Fibroblast of lung (primary cell): ENCODE measurements at regions not wholly inside any gene's neighbourhood (a gene's known extent, or its start where the extent isn't known, plus 50 kb on each side); places are given as distances from the start of the nearest gene placed in this dataset.

ENCODE experiments used
- DNase-seq, 2 donors: peaks; one replicate each; pipeline versions ENCODE4 v3.0.0 to v3.0.0-alpha.2; 2010; ENCODE audit warnings: low read depth in 2 of 2
- H2AFZ ChIP-seq: 2 replicates; pipeline ENCODE4 v1.5.1; 2012; ENCODE audit warnings: low read length, control low read depth, inconsistent platforms
- H3K27ac ChIP-seq: 2 replicates; pipeline ENCODE4 v1.5.1; 2011; ENCODE audit warnings: low read length, control low read depth; ENCODE audit not compliant: insufficient read depth
- H3K27me3 ChIP-seq: 2 replicates; pipeline ENCODE4 v1.5.1; 2011; ENCODE audit warnings: mild to moderate bottlenecking, low read length; ENCODE audit not compliant: control insufficient read depth, insufficient read depth
- H3K36me3 ChIP-seq: 2 replicates; pipeline ENCODE4 v1.5.1; 2011; ENCODE audit warnings: low read length; ENCODE audit not compliant: control insufficient read depth, insufficient read depth
- H3K4me1 ChIP-seq: 2 replicates; pipeline ENCODE4 v1.5.1; 2011; ENCODE audit warnings: low read length; ENCODE audit not compliant: control insufficient read depth, insufficient read depth; ENCODE audit errors: extremely low read depth
- H3K4me2 ChIP-seq: 2 replicates; pipeline ENCODE4 v1.5.1; 2011; ENCODE audit warnings: low read length, control low read depth; ENCODE audit not compliant: insufficient read depth; ENCODE audit errors: extremely low read depth
- H3K4me3 ChIP-seq, 4 experiments: fragments of 200-600 bp in 1 of 4; sonication (generic) in 1 of 4; replicated peaks in 1 of 4; 2 replicates each; pipeline ENCODE4 v1.5.1; 2011 to 2016; ENCODE audit warnings: low read length in 4 of 4, low read depth in 3 of 4, mild to moderate bottlenecking in 3 of 4, control low read depth in 2 of 4, inconsistent platforms in 1 of 4, mixed read lengths in 1 of 4; ENCODE audit not compliant: insufficient read depth in 1 of 4; ENCODE audit errors: control extremely low read depth in 1 of 4
- H3K79me2 ChIP-seq: 2 replicates; pipeline ENCODE4 v1.5.1; 2012; ENCODE audit warnings: mild to moderate bottlenecking, low read length, inconsistent platforms; ENCODE audit not compliant: control insufficient read depth, insufficient read depth
- H3K9ac ChIP-seq: 2 replicates; pipeline ENCODE4 v1.5.1; 2011; ENCODE audit warnings: mild to moderate bottlenecking, low read length, control low read depth; ENCODE audit not compliant: insufficient read depth
- H3K9me3 ChIP-seq: 2 replicates; pipeline ENCODE4 v1.5.1; 2012; ENCODE audit warnings: low read depth, low read length; ENCODE audit not compliant: control insufficient read depth, insufficient read depth
- H4K20me1 ChIP-seq: 2 replicates; pipeline ENCODE4 v1.5.1; 2011; ENCODE audit warnings: low read length; ENCODE audit not compliant: control insufficient read depth, insufficient read depth; ENCODE audit errors: extremely low read depth
- CTCF ChIP-seq, 2 donors: IDR thresholded peaks in 1 of 2; conservative IDR thresholded peaks in 1 of 2; 1 replicate in 1 of 2; 2 replicates in 1 of 2; pipeline ENCODE4 v1.5.1; 2011 to 2012; ENCODE audit warnings: low read length in 2 of 2, control low read depth in 1 of 2, inconsistent platforms in 1 of 2, low read depth in 1 of 2, mild to moderate bottlenecking in 1 of 2
- EZH2 ChIP-seq: IDR thresholded peaks from 2 replicates; pipeline ENCODE4 v1.5.1; 2012; ENCODE audit warnings: low read length, control low read depth, mild to moderate bottlenecking; ENCODE audit errors: missing control alignments

GRCh38 chr3:194905696-194906095 lies 220.0 kb downstream of the FAM43A start:
- no peak overlapping the region for H3K4me3 ChIP-seq
- TF ChIP-seq CTCF (conservative IDR thresholded peaks at IDR 0.05 in 1 of 2, IDR thresholded peaks at IDR 0.05 in 1 of 2; ENCODE audit: low read depth in 1 of 2, low read length in 2 of 2): no peak
- TF ChIP-seq EZH2: no peak
- no peaks in the 10 kb centered on the region for H3K27me3 ChIP-seq
- H3K4me1 ChIP-seq: no peaks in the 10 kb centered on the region
- no peak overlapping the region for H2AFZ ChIP-seq
- peak in 1 of 2 donors; percentile 79 for DNase-seq
- no peak overlapping the region for H3K4me2 ChIP-seq
- no peak overlapping the region for H3K27ac ChIP-seq
- no peaks in the 10 kb centered on the region for H3K79me2 ChIP-seq
- H3K36me3 ChIP-seq: no peaks in the 10 kb centered on the region
- no peaks in the 10 kb centered on the region for H3K9me3 ChIP-seq
- H4K20me1 ChIP-seq: no peaks in the 10 kb centered on the region
- no peak overlapping the region for H3K9ac ChIP-seq

- Histone ChIP-seq H3K9ac (no peak overlapping the region), H3K27me3 (no peaks in the 10 kb centered on the region), H3K4me3 (no peak overlapping the region), H3K79me2 (no peaks in the 10 kb centered on the region), H3K9me3 (no peaks in the 10 kb centered on the region), H4K20me1 (no peaks in the 10 kb centered on the region), H3K4me1 (no peaks in the 10 kb centered on the region), H3K27ac (no peak overlapping the region), H3K36me3 (no peaks in the 10 kb centered on the region), H3K4me2 (no peak overlapping the region), H2AFZ (no peak overlapping the region)
- no peak for TF ChIP-seq CTCF (conservative IDR thresholded peaks at IDR 0.05 in 1 of 2, IDR thresholded peaks at IDR 0.05 in 1 of 2; ENCODE audit: low read depth in 1 of 2, low read length in 2 of 2)
- TF ChIP-seq EZH2: no peak
- peak; percentile 54 to 67 for DNase-seq
Observed at GRCh38 chr3:194906229-194906629, 220.5 kb downstream of the FAM43A start.

GRCh38 chr3:194906970-194907629 lies 221.4 kb downstream of the FAM43A start:
- Histone ChIP-seq H3K79me2 (no peaks in the 10 kb centered on the region), H4K20me1 (no peaks in the 10 kb centered on the region), H3K4me2 (no peak overlapping the region), H3K4me3 (no peak overlapping the region), H3K27ac (no peak overlapping the region), H3K27me3 (no peaks in the 10 kb centered on the region), H2AFZ (no peak overlapping the region), H3K9ac (no peak overlapping the region), H3K4me1 (no peaks in the 10 kb centered on the region), H3K36me3 (no peaks in the 10 kb centered on the region), H3K9me3 (no peaks in the 10 kb centered on the region)
- TF ChIP-seq CTCF (conservative IDR thresholded peaks at IDR 0.05 in 1 of 2, IDR thresholded peaks at IDR 0.05 in 1 of 2; ENCODE audit: low read depth in 1 of 2, low read length in 2 of 2): no peak
- no peak for TF ChIP-seq EZH2
- DNase-seq: no peak
